HuH-7 (cell line): ENCODE measurements at regions not wholly inside any gene's neighbourhood (a gene's known extent, or its start where the extent isn't known, plus 50 kb on each side); places are given as distances from the start of the nearest gene placed in this dataset.

Experiments
- DNase-seq: peaks from one replicate; pipeline ENCODE4 v3.0.0; 2011; ENCODE audit warnings: low spot score

GRCh38 chr11:128365044-128365443 lies 222.3 kb downstream of the ETS1 start:
- DNase-seq = no peak

- DNase-seq = no peak
Measured at GRCh38 chr11:128361451-128362020, 225.8 kb downstream of the ETS1 start.

- DNase-seq = no peak
Measured at GRCh38 chr11:128359515-128359914, 227.8 kb downstream of the ETS1 start.

- DNase-seq = no peak
Measured at GRCh38 chr11:128357073-128357472, 230.3 kb downstream of the ETS1 start.

GRCh38 chr11:128355558-128355957 lies 231.8 kb downstream of the ETS1 start:
- DNase-seq = no peak

- DNase-seq = no peak
Measured at GRCh38 chr11:128354476-128354875, 232.9 kb downstream of the ETS1 start.

- DNase-seq = no peak
Measured at GRCh38 chr11:128351168-128351567, 236.2 kb downstream of the ETS1 start.

- DNase-seq = no peak
Measured at GRCh38 chr11:128349650-128350299, 237.6 kb downstream of the ETS1 start.

- no peak for DNase-seq
Measured at GRCh38 chr11:128346804-128347203, 240.6 kb downstream of the ETS1 start.

- no peak for DNase-seq
Measured at GRCh38 chr11:128345316-128345715, 242.0 kb downstream of the ETS1 start.

- DNase-seq = no peak
Measured at GRCh38 chr11:128343870-128344269, 243.5 kb downstream of the ETS1 start.

GRCh38 chr11:128343135-128343514 lies 244.2 kb downstream of the ETS1 start:
- no peak for DNase-seq

GRCh38 chr11:128342511-128343134 lies 244.7 kb downstream of the ETS1 start:
- no peak for DNase-seq

- DNase-seq = no peak
Measured at GRCh38 chr11:128341280-128342248, 245.8 kb downstream of the ETS1 start.

GRCh38 chr11:128339792-128340191 lies 247.6 kb downstream of the ETS1 start:
- no peak for DNase-seq

- DNase-seq = no peak
Measured at GRCh38 chr11:128338811-128339210, 248.5 kb downstream of the ETS1 start.

- DNase-seq = no peak
Measured at GRCh38 chr11:128336203-128336602, 251.2 kb downstream of the ETS1 start.

GRCh38 chr11:128335729-128336128 lies 251.6 kb downstream of the ETS1 start:
- DNase-seq = no peak

- no peak for DNase-seq
Measured at GRCh38 chr11:128334311-128335044, 252.9 kb downstream of the ETS1 start.

- no peak for DNase-seq
Measured at GRCh38 chr11:128331317-128331716, 256.0 kb downstream of the ETS1 start.

- DNase-seq = no peak
Measured at GRCh38 chr11:128330203-128330602, 257.2 kb downstream of the ETS1 start.
